NAMALWA (cell line): ENCODE measurements at regions not wholly inside any gene's neighbourhood (a gene's known extent, or its start where the extent isn't known, plus 50 kb on each side); places are given as distances from the start of the nearest gene placed in this dataset.
A peak's percentile ranks its signal among the peaks of the same experiment; 100 is the strongest.

ENCODE experiments used
- DNase-seq: peaks from one replicate; pipeline ENCODE4 v3.0.0-alpha.2; 2015; ENCODE audit warnings: low spot score

DNA sequence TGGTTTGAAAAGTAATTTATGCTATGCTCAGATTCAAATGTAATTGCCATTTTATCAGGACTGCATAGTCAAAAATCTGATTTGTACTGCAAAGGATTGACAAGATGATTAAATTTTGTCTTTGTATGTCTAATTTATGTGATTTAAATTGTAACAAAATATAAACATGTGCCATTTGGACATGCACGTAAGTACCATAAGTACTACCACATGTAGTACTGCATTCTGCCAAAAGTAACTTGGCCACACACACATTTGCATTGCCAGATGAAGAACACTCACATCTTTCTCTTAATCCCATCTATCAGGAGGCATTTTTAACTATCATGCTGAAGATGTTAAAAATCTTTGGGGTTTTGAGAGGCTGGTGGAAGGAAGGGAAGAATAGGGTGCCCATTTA is 133.3 kb downstream of the KLF12 start:
- DNase-seq, result no peak

DNA sequence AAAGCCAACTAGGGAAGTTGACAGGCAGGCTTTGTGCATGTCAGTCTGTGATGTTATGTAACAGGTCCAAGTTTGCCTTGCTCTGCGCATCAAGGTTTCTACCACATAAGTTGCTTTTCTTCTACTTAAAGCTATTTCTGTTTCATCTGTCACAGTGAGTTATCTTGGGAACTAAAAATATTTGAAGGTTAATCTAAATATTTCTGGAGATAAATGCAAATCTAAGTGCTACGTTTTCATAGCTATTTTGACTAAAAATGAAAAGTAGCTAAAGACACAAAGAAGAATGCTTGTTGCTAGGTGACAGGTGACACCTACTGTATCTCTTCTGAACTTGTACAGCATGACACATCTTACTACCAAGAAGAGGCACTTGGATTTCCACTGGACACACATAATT is 135.6 kb downstream of the KLF12 start:
- peak; percentile 21 for DNase-seq

DNA sequence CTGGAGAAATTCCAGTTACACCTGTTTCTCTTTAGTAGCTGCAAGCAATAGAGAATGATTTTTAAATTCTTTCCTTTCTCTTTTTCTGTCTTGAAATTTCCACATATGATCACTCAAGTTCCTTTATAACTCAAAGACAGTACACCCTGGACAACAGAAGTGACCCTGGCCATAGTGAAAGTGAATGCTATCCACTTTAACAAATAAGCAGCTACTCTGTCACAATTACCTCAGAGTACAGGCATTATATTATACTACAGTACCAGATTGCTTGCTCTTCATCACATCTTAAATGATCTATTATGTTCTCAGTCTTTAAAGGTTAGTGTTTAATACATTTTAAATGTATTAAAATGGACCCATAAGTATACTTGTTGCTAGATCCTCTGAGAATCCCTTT is 136.2 kb downstream of the KLF12 start:
- DNase-seq, result no peak

DNA sequence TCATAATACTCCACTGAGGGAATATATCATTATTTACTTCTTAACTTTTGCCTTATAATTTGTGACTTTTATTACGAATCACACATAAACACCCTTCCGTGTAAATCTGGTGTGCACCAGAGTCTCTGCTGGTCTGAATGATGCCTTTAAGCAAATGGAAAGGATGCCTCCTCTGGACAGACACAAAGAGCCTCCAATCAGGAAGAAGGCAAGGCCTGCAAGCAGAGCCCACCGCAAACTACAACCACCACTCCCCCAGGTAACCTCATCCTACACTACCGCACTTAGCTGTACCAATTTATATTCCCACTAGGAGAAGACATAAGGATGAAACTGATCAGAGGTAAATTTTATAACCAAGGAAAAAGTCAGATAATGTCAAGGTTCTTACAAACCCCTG is 137.6 kb downstream of the KLF12 start:
- no peak for DNase-seq

DNA sequence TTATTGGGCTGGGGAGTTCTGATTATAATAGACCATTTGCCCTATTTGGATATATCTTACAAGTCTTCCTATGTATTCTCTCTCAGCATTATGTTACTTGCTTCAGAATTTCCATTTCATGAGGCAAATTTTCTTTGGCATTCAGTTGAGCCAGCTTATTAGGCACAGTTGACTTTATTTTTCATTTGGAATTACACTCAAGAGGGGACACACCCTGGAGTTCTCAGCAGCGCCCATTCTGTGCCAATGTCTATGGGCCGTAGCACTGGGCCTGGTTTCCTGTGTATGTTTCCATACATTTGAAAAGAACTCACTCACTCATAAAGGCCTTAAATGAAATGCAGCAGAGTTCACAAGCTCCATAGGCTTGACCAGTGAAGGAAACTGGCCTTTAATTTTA is 138.5 kb downstream of the KLF12 start:
- DNase-seq, result no peak

DNA sequence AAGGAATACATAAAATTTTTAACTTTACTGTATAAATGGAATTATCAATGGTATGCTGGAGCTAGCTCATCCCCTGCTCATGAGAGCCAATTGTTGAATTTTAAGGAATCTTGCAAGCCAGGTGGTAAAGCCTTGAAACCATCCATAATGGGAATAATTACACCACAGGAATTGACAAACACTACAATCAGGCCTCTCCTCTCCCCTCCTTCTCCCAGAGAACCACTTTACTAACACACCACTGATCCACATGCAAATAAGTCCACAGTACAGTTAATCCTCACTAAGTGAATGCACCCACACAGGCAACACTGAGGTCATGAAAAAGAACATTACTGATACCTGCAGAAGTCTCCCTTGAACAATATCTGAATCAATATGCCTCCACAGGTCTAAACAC is 140.5 kb downstream of the KLF12 start:
- DNase-seq, result no peak

DNA sequence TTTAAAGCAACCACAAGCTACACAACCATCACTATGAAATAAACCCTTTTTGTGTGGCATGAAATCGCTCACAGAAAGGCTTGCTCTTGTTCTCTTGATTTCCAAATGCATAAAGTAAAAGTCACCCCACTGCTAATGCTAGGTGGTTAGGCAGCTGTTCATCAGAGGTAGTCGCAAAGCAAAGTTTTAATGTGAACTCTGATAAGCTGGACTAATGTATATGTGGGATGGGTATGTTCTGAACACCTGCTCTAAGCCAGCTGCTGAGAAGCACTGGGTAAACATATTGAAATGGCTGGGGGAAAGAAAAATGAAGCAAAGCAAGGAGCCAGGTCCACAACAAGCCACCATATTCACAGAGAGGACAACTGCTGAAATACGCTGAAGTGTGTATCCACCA is 142.3 kb downstream of the KLF12 start:
- DNase-seq, result peak; percentile 89

DNA sequence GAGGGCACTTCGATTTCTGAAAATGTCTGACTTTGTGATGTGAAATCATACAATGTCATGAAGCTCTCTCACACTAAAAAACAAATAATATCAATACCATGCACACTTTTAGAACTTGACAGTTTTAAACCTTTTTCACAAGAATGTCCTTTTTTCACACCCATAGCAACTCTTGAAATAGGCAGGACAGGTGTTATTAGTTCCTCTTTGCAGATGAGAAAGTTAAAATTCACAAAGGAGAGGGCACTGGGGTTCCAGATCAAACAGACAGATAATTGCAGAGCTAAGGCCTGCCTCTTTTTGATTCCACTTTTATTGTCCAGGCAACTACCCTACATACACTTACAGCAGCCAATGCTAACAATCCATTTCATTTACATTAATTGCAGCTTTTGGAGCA is 142.8 kb downstream of the KLF12 start:
- DNase-seq, result peak; percentile 74

DNA sequence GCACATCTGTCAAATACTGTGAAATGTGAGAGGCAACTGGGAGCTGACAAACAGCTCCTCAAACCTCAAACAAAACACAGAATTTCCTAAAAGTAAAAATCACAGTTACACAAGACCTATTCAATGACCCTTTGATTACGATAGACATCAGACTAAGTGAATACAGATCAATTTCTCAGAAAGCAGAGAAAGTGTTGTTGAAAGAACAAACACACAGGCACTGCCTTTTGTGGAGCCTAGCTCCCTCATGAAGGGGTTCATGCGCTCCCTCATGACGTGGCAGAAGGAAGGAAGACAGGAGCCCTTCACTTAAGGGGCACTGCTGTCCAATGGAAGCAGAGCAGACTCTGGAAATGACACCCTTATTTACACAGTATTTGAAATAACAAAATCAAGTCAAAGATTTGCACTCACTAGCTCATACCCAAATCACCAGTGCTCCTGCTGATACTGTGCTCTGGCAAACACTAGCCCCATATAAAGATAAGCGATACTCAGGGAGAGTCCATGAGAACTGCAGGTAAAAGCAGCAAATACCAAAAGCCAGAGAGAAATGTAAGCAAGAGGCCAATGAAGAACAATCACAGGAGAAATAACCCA is 144.9 kb downstream of the KLF12 start:
- no peak for DNase-seq

DNA sequence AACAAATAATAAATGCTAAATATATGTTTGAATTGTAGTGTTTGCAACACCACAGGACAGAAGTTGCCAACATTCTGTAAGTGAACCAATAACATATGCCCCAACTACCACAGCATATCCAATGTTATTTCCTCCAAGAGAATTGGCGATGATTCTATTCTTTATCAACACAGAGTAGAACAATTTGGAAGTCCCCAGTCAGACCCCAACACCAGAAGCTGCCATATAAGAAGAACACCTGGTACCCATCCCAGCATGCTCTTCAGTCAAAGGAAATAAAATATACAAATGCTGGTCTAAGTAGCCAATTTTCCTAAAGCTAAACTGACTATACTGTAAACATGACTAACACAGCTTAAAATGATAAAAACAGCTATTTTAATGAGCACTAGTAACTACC is 145.7 kb downstream of the KLF12 start:
- DNase-seq, result no peak

DNA sequence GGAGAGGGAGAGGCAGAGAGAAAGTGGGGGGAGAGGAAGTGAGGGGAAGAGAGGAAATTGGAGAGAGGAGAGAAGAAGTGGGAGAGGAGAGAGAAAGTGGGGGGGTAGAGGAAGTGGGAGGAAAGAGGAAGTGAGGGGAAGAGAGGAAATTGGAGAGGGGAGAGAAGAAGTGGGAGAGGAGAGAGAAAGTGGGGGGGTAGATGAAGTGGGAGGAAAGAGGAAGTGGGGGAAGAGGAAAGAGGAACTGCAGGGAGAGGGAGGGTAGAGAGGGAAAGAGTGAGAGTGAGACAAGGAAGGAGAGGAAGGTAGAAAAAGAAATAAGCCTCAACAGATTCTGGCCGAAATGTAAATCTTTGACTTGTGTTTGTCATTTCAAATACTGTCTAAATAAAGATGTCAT is 146.6 kb downstream of the KLF12 start:
- no peak for DNase-seq

DNA sequence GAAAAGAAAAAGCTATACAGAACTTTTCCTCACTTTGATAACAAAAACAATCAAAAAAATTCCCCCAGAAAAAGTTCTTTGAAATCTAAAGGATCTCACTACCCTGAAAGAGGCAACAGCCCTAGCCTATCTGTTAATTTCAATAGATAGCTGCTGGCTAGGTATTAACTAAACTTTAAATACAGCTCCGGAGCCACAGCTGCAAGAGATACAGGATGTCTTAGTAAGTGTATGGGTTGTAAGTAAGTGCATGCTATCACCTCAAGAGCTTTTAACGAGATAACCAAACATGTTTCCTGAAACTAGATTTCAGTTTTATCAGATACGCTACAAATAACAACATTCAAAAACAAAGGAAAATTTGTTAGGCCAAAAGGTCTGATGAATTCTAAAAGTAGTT is 148.4 kb downstream of the KLF12 start:
- DNase-seq, result no peak

DNA sequence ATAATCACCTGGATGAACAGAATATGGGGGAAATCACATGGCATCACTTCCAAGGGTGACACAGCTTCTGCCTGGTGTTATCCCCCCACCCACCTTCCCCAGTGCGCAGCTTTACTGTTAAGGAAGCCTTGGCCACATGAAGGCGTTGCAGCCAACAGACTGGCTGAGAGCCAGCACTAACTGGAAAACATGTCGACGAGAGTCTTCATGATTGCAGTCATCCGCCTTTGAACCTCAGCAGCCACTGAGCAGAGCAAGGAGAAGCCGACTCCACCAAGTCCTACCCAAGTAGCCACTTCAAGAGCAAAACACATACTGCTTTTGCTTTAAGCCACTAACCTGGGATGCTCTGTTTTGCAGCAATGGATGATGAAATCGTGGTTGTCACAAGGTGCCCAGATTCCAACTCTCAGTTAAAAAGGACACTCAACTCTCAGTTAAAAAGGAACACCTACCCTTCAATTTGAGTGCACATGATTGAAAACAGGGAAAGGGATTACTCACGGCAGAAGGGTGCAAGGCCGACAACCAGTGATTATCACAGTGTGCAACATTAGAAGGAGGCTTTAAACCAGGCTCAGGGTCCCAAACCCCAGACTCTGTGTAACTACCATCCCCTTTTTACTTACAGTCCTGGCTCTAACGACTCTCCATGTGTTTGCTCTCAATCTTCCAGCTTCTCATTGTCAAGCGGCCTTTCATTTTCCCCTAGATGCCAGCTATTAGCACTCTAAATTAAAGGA is 149.1 kb downstream of the KLF12 start:
- DNase-seq, result no peak

DNA sequence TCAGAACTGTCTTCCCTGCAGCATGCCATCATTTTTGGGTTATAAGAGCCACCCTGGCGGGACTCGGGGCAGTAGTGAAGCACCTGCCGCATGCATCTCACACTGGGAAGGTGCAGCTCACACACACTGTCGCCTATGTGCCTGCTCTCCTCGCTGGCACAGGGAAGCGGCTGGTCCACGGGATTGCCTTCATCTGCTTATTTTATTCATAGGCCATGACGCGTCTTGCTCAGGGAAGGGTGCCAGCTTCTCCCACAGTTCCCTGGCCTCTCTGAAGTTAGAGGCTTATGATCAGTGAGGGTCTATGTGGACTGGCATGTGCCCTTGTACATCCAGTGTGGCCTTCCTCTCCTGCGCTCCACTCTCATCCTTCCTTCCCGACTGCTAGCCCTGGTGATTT is 150.0 kb downstream of the KLF12 start:
- DNase-seq, result no peak

DNA sequence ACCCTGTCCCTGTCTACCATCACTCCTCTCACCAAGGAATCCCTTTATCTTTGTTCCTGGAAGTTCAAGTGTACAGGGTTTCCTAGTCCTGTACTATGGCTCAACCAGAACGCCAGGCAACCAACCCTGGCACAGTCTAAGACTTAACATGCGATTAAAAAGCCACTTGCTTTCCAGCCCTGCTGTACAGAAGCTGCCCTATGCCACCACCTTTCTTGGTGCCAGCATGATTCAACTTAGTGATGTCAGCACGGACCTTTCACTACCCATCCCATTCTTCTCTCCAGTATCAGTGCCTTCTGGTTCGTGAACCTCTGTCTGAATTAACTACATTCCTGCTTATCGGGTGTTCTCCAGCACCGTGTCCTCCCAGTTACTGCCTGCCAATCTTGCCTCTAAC is 151.1 kb downstream of the KLF12 start:
- DNase-seq, result no peak

DNA sequence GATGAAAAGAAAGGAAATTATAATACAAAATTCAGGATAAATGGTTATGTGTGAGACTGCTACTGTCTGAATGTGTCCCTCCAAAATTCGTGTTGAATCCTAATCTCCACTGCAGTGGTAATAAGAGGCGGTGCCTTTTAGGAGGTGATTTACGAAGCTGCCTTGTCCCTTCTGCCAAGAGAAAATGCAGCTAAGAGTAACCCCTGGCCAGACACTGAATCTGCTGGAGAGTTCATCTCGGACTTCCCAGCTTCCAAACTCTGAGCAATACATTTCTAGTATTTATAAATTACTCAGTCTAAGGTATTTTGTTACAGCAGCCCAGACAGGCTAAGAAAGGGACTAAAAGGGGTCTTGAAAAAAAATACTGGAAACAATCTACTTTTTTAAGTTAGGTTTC is 152.6 kb downstream of the KLF12 start:
- no peak for DNase-seq

DNA sequence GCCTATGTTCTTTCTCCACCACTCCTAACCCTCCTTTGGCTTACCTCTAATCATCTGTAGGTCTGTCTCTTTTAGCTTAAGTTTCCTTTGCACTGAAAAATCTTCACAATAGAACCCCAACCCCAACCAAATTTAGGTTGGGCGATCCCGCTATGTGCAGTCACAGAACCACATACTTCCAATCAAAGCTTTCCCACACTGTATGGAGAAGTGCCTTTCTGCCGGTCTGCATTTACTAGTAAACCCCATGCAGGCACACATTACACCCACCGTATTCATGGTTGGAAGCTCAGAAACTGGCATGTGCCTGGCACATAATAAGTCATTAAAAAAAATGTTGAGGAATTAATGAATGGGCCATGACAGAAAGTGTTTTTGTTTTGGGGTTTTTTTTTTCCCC is 158.4 kb downstream of the KLF12 start:
- DNase-seq, result no peak

DNA sequence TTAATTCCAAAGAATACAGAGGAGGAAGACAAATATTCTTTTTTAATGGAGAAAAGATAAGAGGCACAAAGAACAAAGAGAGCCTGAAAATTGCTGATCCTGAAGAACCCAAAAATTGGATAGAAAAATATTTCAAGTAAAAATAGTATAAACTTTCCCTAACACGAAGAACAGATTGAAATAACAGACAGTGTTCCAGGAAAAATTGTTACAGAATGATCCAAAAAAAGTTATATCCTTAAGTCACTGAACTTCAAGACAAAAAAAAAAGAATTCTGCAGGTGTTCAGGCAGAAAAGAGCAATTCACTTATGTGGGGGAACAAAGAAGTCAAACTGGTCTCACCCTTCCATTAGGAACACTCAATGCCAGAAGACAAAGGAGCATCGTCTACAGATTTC is 160.2 kb downstream of the KLF12 start:
- no peak for DNase-seq

DNA sequence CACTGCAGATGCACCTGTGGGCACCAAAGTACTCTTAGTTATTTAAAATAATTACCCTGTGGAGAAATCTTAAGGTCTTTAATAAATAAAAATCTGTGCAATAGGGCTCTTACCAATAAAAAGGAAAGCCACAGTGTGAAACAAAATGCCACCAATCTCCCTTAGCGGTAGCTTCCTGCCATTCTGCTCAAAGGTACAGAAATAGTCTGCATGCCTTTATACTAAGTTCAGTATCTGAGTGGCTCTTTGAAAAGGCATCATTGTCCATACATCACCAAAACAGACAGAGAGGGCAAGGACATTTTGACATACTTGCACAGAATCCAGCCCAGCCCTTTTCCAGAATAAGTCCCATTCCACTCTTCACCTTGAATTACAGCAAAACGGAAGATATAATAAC is 161.0 kb downstream of the KLF12 start:
- DNase-seq, result peak; percentile 43

DNA sequence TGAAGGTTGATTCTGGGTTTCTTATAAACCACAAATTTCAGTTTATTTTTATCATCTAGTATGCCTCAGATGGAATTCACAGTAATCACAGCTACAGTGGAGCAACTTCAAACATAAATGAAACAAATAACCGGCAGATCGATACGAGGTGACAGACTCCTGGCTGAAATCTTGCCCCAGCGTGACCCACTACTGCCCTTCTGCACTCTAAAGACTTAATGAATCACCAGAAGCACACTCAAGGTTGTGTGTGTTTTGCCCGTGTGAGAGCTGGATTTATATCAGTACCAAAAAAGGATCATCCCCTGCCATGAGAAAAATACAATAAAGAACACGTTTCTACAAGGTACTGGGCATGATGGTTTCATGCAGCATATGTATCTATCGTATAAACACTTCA is 161.7 kb downstream of the KLF12 start:
- DNase-seq, result peak; percentile 24

DNA sequence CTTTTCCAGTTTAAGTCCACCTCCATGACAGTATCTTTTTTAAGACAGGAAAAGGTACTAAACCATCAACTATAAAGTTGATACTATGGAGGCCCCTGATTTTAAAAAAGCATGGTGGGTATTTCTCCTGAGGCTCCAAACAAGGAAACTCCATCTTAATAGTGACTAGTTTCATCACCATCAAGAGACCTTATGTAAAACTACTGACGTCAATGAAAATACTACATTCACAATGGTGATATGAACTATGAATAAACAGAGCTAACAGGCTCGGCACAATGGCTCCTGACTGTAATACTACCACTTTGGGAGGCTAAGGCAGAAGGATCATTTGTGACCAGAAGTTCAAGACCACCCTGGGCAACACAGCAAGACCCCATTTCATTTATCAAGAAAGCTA is 162.7 kb downstream of the KLF12 start:
- DNase-seq, result no peak

DNA sequence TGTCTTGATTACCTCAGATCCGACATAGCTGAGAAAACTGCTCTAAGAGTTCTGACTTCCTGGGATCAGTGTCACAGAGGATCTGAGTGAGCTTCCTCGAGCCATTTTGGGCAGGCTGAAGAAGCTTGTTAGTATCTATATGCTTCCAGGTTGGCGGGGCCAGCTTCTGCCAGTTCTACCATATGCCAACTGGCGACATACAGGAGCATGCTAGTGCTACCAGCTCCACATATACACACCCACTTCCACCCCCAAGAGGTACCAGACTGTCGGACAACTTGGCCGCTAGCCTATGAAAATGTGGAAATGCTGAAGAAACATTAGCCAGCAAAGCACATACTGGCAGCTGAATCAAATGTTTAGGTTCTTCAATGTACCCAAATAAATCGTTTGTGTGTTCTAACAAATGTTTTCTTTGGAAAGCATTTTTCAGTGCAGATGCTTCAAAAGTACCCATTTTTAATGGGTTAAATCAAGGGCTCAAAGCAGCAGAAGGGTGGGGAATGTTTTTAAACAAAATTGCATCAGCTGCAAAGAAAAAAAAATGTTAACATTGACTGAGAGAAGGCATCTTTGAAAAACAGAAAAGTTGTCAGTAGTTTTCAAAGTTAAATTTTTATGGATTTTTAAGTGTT is 163.7 kb downstream of the KLF12 start:
- no peak for DNase-seq

DNA sequence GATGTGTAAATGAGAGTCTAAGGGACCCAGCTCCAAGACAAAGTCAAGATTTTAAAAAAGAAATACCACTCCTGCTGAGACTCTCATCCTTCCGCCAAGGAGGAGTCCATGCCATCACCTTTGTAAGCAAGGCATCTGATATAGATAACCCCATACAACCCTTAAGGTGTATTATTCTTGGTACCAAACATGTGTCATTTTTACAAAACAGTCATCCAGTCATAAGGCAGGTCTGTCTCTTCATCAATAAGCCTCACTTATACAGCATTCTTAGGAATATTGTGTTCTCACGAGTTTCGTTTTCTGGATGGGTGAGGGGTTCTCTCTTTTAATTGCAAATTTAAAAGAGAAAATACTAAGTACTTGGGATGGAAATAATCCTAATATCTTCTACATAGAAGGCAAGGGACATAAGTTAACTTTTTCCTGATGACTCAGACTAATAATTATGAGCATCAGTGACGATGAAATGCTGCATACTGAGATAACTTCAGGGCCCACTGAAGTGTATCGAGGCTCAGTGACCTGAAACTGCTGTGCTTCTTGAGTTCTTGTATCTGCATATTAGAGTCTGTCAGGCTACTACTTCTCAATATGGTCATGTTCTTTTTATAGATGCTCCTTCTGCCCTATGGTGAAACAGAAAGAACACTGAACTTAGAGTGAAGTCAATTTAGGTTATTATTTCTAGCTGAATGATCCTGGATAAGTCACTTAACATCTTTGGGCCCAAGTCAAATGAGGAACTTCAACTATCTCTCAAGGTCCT is 166.6 kb downstream of the KLF12 start:
- DNase-seq, result peak; percentile 90
